PC-3 (cell line): ENCODE measurements at regions not wholly inside any gene's neighbourhood (a gene's known extent, or its start where the extent isn't known, plus 50 kb on each side); places are given as distances from the start of the nearest gene placed in this dataset.

Experiments used
- EZH2 ChIP-seq: fragments of 300-600 bp; sonication (generic); IDR thresholded peaks from one replicate; pipeline ENCODE4 v1.6.1; 2017; ENCODE audit warnings: antibody characterized with exemption, mild to moderate bottlenecking, low read length; ENCODE audit not compliant: unreplicated experiment
- EZH2phosphoT487 ChIP-seq: fragments of 300-600 bp; sonication (generic); IDR thresholded peaks from 2 replicates; pipeline ENCODE4 v1.6.1; 2018; ENCODE audit warnings: mild to moderate bottlenecking, antibody characterized with exemption, low read length, borderline replicate concordance
- TF ChIP-seq, protein P1 (sequence below): fragments of 300-600 bp; sonication (generic); conservative IDR thresholded peaks from 2 replicates; pipeline ENCODE4 v1.5.1; 2017; ENCODE audit warnings: antibody characterized with exemption, low read depth, mild to moderate bottlenecking, low read length

DNA sequence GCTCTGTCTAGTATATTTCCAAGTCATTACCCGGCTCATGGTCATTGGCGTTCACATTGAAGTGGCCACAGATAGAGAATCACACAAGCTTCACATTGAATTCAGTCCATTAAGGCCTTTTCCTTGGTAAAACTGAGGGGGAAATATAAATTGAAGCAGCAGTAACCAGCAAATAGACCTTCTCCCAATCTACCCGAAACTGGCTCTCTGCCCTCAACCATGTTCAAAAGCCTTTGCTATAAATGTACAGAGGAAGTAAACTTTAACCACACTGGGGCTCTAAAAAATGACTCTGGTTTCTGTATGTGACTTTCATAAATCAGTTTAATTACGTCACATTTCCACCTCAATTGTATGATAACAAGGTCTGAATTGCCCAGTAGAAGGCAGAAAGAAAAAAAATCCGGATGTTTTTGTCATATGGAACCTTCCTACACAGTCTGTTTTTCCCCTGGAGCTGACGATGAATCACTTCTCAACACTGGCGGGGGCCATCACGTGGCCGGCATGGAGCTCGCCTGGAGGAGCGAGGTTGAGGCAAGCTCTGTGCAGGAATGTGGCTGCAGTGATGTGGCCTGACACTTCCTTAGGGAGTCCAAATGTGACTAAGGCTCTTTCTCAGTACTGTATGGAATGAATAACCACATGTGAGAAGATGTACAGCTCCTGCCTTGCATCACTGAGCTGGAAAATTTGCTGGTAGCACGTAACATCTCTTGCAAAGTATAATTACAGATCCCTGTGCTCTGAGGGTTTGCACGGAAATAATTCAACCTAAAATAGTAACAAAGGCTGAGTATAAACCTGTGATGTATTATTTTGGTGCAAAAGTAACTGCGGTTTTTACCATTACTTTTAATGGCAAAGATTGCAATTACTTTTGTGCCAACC is 58.6 kb upstream of the SNX9 start:
- TF ChIP-seq, protein P1, sequence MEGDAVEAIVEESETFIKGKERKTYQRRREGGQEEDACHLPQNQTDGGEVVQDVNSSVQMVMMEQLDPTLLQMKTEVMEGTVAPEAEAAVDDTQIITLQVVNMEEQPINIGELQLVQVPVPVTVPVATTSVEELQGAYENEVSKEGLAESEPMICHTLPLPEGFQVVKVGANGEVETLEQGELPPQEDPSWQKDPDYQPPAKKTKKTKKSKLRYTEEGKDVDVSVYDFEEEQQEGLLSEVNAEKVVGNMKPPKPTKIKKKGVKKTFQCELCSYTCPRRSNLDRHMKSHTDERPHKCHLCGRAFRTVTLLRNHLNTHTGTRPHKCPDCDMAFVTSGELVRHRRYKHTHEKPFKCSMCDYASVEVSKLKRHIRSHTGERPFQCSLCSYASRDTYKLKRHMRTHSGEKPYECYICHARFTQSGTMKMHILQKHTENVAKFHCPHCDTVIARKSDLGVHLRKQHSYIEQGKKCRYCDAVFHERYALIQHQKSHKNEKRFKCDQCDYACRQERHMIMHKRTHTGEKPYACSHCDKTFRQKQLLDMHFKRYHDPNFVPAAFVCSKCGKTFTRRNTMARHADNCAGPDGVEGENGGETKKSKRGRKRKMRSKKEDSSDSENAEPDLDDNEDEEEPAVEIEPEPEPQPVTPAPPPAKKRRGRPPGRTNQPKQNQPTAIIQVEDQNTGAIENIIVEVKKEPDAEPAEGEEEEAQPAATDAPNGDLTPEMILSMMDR = no peak
- no peak for TF ChIP-seq EZH2
- TF ChIP-seq EZH2phosphoT487 = no peak
